ENCODE measurements at regions not wholly inside any gene's neighbourhood (a gene's known extent, or its start where the extent isn't known, plus 50 kb on each side); places are given as distances from the start of the nearest gene placed in this dataset.

DNA sequence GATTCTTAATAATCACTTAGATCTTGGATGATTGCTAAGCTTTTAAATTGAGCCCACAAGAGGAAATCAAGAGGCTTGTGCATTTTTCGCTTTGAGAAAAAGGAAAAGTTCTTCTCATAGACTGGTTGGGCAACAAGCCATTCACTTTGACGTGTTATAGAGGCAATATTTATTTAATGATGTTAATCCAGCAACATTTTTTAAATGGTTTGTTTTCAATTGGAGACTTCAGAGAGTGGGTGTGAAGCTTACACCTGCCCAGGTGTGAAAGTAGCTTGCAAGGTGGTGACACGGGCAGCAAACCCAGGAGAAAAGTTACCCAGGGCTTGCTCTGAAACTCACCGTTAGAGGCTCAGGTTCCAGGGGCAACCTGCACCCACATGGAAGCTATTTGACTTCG, 858.9 kb downstream of the GALR1 start:
- H3K9me3 ChIP-seq = peaks cover 0 to 5% of the 10 kb centered on the region in 2 donors
- ATAC-seq (peak; percentile 77), DNase-seq (peak in 2 of 4 donors; percentile 10 to 55)
- TF ChIP-seq, protein P1, sequence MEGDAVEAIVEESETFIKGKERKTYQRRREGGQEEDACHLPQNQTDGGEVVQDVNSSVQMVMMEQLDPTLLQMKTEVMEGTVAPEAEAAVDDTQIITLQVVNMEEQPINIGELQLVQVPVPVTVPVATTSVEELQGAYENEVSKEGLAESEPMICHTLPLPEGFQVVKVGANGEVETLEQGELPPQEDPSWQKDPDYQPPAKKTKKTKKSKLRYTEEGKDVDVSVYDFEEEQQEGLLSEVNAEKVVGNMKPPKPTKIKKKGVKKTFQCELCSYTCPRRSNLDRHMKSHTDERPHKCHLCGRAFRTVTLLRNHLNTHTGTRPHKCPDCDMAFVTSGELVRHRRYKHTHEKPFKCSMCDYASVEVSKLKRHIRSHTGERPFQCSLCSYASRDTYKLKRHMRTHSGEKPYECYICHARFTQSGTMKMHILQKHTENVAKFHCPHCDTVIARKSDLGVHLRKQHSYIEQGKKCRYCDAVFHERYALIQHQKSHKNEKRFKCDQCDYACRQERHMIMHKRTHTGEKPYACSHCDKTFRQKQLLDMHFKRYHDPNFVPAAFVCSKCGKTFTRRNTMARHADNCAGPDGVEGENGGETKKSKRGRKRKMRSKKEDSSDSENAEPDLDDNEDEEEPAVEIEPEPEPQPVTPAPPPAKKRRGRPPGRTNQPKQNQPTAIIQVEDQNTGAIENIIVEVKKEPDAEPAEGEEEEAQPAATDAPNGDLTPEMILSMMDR (IDR thresholded peaks at IDR 0.05) = no peak
- H3K4me1 ChIP-seq = no peaks in the 10 kb centered on the region
- intact Hi-C loops (cut with DNase I) = no loop called here
- no peak overlapping the region for H3K27ac ChIP-seq
- no peak overlapping the region for H3K4me3 ChIP-seq
- no peaks in the 10 kb centered on the region for H3K27me3 ChIP-seq
- H3K36me3 ChIP-seq = no peaks in the 10 kb centered on the region

- no peak for ATAC-seq
- intact Hi-C loops (cut with DNase I) = no loop called here
Observed at GRCh38 chr18:78113136-78113939, 863.7 kb downstream of the GALR1 start.

GRCh38 chr18:78113940-78114251, 864.2 kb downstream of the GALR1 start:
- no peak for DNase-seq

More at GRCh38 chr18:78113136-78113939, 863.7 kb downstream of the GALR1 start:
- no peaks in the 10 kb centered on the region for H3K36me3 ChIP-seq
- H3K27ac ChIP-seq = no peak overlapping the region
- TF ChIP-seq, protein P1 (IDR thresholded peaks at IDR 0.05) = no peak
- no peaks in the 10 kb centered on the region for H3K27me3 ChIP-seq
- no peak for DNase-seq
- H3K4me1 ChIP-seq = no peaks in the 10 kb centered on the region
- peaks cover 0 to 2% of the 10 kb centered on the region in 2 donors for H3K9me3 ChIP-seq
- H3K4me3 ChIP-seq = no peak overlapping the region

GRCh38 chr18:78115896-78116561, 863.6 kb upstream of the SALL3 start:
- DNase-seq (no peak), ATAC-seq (peak; percentile 49)
- intact Hi-C loops (cut with DNase I) = no loop called here
- Histone ChIP-seq H3K27ac (no peak overlapping the region), H3K27me3 (no peaks in the 10 kb centered on the region), H3K36me3 (no peaks in the 10 kb centered on the region), H3K4me1 (no peaks in the 10 kb centered on the region), H3K9me3 (peaks cover 0 to 16% of the 10 kb centered on the region in 2 donors), H3K4me3 (no peak overlapping the region)
- TF ChIP-seq, protein P1 (IDR thresholded peaks at IDR 0.05) = no peak

More at GRCh38 chr18:78113940-78114251, 864.2 kb downstream of the GALR1 start:
- Histone ChIP-seq H3K36me3 (no peaks in the 10 kb centered on the region), H3K27ac (no peak overlapping the region), H3K9me3 (peaks cover 0 to 6% of the 10 kb centered on the region in 2 donors), H3K4me1 (no peaks in the 10 kb centered on the region), H3K27me3 (no peaks in the 10 kb centered on the region), H3K4me3 (no peak overlapping the region)
- TF ChIP-seq, protein P1 (IDR thresholded peaks at IDR 0.05) = no peak
- ATAC-seq = no peak
- intact Hi-C loops (cut with DNase I) = no loop called here

DNA sequence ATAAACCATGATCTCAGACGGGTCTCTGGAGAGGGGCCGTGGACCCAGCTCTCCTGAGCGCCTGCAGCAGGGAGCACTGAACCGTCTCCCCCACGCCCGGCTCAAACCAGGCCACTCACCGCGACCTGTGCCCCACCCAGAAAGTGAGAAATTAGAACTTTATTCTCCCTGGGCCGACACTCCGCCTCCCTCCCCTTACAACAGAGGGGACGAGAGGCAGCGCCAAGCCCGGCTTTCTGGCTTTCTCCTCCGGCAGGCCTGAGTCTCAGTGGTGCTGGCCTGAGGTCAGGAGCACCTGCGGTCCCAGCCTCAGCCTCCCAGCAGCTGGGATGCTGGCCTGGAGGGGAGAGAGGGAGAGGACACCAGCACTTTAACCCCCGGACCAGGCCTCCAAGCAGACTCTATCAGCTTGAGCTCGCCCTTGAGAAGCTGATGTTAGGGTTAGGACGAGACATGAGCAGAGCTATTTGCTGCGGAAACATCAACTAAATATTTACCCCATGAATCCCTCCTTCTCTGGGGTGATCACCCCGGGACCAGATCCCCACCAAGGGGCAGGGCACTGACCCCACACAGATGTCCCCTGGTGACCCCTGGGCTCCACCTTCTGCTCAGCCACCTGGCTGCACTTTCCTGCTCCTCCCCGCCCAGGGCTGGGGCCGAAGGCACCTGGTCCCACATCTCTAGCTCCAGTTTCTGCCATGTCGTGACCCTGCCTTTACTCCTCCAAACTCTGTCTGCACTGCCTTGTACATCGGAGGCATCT, 856.3 kb upstream of the SALL3 start:
- Histone ChIP-seq H3K4me3 (no peak overlapping the region), H3K9me3 (peaks cover 0 to 24% of the 10 kb centered on the region in 2 donors), H3K27ac (peak overlapping the region in 1 of 2 donors; percentile 48), H3K36me3 (no peaks in the 10 kb centered on the region), H3K27me3 (no peaks in the 10 kb centered on the region), H3K4me1 (no peaks in the 10 kb centered on the region)
- ATAC-seq (no peak), DNase-seq (no peak)
- TF ChIP-seq, protein P1 (IDR thresholded peaks at IDR 0.05) = no peak
- intact Hi-C loops (cut with DNase I) = no loop called here

Measured in left lung (tissue), 4 donors.